GM21717 (cell line): ENCODE measurements at regions not wholly inside any gene's neighbourhood (a gene's known extent, or its start where the extent isn't known, plus 50 kb on each side); places are given as distances from the start of the nearest gene placed in this dataset.
"Not testable (repeated sequence)": the region's sequence is repeated elsewhere in the genome, so short reads cannot be mapped to it uniquely, and the experiment has no call there.

Experiments
- ATAC-seq: cut with Tn5 transposase; IDR thresholded peaks from one replicate; pipeline ENCODE4 v1.9.1; 2021; ENCODE audit warnings: mild to moderate bottlenecking, moderate library complexity; ENCODE audit not compliant: unreplicated experiment

DNA sequence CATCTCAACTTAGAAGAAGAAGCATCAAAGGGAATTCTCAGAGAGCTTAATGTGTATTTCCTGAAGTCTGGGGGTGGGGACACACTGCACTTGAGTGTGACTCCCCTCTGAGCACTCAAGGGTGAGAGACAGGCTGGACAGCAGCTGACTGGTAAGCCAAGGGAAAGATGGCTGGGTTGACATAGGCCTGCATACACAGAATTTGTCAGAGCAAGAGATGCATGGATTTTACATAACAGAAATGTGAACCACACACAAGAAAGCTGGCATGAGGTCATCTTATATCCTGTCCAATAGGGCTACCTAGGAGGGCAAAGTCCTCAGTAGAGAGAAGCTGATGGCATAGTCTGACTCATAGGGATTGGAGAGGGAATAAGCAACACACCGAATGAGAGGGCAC, 114.3 kb upstream of the EPB41L4A start:
- ATAC-seq: no peak

DNA sequence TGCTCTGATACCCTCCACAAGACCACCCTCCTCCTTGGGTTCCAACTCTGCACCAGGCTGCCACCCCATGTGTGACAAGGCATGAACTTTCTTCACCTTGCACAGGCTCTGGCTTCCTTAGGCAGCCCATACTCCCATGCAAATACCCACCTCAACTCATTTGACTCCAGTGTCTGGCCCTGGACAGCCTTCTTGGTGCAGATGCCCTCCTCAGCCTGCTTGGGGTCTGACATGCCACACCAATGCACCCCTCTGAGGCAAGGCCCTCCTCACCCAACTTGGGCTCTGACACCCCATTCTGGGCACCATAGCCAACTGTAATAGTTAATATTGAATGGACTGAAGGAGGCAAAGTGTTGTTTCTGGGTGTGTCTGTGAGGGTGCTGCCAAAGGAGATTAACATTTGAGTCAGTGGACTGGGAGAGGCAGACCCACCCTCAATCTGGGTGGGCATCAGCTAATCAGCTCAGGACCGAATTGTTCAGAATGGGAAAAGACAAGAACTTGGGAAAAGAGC, 115.0 kb upstream of the EPB41L4A start:
- ATAC-seq: no peak

- no peak for ATAC-seq
Measured at GRCh38 chr5:112534611-112535255, 115.7 kb upstream of the EPB41L4A start.

GRCh38 chr5:112535356-112535755, 116.3 kb upstream of the EPB41L4A start:
- no peak for ATAC-seq

GRCh38 chr5:112544558-112544957, 125.5 kb upstream of the EPB41L4A start:
- ATAC-seq: not testable (repeated sequence)

DNA sequence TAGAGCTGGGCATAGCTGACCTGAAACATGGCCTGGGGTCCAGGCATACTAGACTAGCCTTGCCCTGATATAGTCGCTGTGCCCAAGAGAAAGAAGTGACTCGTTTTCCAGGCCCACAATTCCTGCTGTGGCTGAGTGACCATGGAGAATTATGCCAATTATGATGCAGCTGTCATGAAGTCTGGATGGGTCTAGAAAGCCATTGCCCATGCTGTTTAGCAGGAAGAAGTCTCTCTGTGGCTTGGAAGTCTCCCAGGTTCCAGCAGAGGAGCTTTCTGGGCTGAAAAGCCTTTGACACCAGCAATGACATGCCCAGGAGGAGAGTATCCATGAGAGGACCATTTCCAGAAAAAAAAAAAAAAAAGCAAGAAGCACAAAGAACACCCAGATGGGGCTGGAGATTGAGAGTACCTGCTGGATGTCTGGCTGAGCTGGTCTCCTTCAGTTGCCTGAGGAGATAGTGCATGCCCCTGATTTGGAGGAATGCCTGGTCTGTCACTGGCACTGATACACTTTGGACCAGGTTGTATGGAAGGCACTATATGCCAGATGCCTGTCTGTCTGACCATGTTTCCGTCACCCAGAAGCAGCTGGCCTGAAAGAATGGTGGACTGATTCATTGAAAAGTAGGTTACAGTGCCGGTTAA, 128.0 kb upstream of the EPB41L4A start:
- no peak for ATAC-seq

DNA sequence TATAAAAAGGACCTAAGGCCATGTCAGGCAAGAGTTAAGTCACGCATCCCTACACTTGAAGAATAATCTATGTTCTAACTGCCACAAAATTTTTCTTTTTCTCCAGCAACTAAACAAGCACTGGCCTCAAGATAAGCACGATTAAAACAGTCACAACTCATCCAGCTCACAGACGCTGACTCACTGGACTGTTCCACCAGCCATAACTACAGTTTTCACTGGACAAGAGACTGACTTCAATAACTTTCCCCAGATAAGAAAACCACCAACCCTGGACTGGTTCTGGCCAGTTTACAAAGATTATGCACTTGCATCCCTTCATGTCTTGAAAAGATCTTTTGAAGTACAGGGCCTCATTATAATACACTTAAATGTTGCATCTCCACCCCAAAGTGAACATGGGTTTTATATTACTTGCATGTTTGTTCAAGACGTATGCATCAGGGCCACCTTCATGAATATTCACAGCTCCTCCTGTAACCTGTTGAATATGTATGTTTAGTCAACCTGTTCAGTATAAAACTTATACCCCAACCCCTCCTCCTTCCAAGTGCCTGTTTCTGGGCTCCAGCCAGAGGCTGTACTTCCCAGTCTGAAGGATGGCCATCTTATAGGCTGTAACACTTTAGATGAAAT, 129.3 kb upstream of the EPB41L4A start:
- ATAC-seq: no peak

DNA sequence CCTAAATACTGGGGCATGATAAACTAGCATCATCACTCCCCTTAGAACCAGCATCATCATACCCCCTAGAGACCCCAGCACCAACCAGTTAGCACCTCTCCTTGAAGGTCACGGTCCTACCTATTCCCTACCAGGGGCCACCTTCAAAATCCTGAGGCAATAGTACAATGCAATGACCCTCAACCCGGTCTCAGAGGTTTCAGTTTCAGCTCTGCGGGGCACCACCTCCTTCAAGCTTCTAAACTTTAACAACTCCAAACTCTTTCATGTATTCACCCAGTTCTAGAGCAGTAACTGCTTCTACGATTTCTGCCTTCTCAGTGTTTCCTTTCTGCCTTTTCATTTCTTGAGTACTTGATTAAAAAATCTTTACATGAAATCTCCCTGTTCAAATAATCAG, 130.1 kb upstream of the EPB41L4A start:
- no peak for ATAC-seq

GRCh38 chr5:112549605-112550166, 130.6 kb upstream of the EPB41L4A start:
- no peak for ATAC-seq

- ATAC-seq: no peak
Measured at GRCh38 chr5:112551419-112552032, 132.4 kb upstream of the EPB41L4A start.

DNA sequence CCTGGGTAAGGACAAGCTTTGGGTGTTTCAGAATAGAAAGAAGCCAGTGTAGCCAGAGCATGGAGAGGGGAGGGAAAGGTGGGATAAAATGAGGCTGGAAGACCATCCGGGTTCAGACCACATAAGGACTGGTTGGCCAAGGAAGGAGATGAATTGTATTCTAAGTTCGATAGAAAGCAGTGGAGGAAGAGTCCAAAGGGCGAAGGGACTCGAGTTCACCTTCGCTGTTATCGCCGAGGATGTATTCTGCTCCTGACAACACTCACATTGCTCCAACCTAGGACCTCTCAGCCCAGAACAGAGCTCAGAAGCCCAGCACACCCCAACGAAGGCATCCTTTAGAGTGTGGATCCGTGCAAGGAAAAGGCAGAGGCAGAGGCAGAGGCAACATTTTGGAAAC, 133.1 kb upstream of the EPB41L4A start:
- ATAC-seq: no peak

DNA sequence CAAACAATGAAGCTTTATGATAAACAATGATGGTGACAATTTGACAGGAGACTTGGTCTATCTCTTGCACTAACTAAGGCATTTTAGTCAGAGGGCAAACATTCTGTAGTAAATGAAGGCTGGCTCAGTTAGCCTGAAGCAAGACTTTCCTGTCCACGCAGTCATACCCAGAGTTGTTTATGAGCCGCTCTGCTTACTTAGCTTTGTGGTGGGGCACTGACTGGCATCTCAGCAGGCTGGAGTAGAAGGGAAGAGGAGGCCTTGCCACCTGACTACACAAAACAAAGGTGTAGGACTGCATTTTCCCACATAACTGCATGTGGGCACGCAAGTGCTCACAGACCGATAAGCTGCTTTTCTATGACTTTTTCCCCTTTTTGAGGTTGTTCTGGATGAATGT, 133.7 kb upstream of the EPB41L4A start:
- ATAC-seq: no peak

DNA sequence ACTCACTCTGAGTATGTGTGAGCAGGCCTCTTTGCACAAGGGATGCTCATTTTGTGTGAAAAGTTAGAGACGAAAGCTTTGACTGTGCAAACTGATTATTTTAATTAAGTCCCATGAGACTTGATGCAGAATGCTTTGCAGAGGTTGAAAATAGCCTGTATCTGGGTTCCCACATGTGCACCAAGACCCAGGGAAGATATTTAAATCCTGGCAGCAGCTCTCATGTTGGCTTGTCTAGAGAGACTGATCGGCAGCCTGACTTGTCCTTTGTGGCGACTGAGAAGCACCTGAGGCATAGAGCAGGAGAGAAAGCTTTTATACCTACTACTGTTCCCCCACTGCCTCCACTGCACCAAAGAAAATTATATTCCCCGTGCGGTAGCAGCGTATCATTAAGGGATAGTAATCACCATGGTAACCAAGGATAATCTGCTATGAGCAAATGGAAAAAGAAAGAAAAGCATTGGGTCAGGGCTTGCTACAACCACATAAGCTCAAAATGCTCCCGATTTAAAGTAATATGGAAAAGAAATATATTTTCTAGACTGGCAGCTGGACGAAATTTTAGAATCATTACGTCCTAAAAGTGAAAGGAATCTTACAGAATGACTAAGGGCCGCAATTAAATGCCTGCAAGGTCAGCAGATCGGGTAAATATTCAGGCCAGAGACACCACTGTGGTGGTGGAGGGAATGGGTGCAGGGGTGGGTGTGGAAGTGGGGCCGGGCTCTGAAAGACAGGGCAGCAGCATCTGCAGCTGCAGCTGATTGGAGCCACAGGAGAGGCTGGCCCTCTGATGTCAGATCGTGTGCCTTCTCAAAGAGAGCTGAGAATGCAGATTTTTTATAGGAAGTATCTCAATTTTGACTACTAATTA, 135.3 kb upstream of the EPB41L4A start:
- ATAC-seq: no peak

DNA sequence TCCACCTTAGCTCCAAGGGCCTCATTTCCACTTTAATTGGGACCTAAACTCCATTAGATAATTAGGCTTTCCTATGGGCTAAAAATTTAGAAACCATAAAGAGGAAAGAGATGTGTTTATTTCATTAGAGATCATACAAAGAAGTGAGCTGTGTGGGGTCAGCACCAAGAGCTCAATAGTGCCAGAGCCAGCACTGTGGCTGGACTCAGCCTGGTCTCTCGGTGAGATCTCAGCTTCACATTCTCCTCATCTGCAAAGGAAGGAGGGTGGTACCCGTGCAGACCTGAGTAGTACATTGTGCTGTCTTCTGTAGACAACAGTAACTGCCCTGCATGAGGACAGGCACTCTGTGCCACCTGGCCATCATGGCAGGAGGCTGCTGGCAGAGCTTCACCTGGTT, 136.1 kb upstream of the EPB41L4A start:
- ATAC-seq: no peak

GRCh38 chr5:112555691-112556090, 136.6 kb upstream of the EPB41L4A start:
- no peak for ATAC-seq

GRCh38 chr5:112559501-112559900, 140.4 kb upstream of the EPB41L4A start:
- ATAC-seq: not testable (repeated sequence)

GRCh38 chr5:112560371-112560770, 141.3 kb upstream of the EPB41L4A start:
- ATAC-seq: no peak

GRCh38 chr5:112563169-112563826, 144.2 kb upstream of the EPB41L4A start:
- no peak for ATAC-seq

DNA sequence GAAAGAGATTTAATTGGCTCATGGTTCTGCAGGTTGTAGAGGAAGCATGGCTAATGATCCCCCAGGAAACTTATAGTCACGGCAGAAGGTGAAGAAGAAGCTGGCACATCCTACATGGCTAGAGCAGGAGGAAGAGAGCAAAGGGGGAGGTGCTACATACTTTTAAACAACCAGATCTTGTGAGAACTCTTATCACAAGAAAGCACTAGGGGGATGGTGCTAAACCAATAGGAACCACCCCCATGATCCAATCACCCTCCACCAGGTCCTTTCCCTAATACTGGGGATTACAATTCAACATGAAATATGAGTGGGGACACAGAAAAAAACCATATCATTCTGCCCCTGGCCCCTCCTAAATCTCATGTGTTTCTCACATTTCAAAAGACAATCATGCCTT, 147.2 kb upstream of the EPB41L4A start:
- ATAC-seq: no peak

GRCh38 chr5:112569596-112569995, 150.5 kb upstream of the EPB41L4A start:
- ATAC-seq: no peak
